ENCODE measurements at regions not wholly inside any gene's neighbourhood (a gene's known extent, or its start where the extent isn't known, plus 50 kb on each side); places are given as distances from the start of the nearest gene placed in this dataset.

DNA sequence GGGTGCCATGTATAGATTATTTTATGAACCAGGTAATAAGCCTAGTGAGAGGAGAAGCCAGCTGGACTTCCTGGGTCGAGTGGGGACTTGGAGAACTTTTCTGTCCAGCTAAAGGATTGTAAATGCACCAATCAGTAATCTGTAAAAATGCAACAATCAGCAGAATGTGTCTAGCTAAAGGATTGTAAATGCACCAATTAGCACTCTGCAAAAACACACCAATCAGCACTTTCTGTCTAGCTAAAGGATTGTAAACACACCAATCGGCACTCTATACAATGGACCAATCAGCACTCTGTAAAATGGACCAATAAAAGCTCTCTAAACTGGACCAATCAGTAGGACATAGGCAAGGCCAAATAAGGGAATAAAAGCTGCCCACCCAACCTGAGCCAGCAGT lies 392.9 kb downstream of the KDM5D start:
- H3K4me1 ChIP-seq (ENCODE audit: control insufficient read depth in 2 of 2, insufficient read depth in 2 of 2, low read length in 2 of 2) = no peaks in the 10 kb centered on the region
- no peak overlapping the region for H3K27ac ChIP-seq (ENCODE audit: low read length in 2 of 2)
- no peaks in the 10 kb centered on the region for H3K4me1 Mint-ChIP-seq
- WGBS (ENCODE audit: insufficient coverage) = no CpG with 5 or more reads among the region's 2 CpGs
- H3K27ac Mint-ChIP-seq = no peak overlapping the region
- H3K27me3 Mint-ChIP-seq = no peaks in the 10 kb centered on the region
- DNase-seq (no peak), ATAC-seq (ENCODE audit: low read depth) (no peak)
- H3K36me3 ChIP-seq (replicated peaks in 1 of 2; ENCODE audit: control extremely low read depth in 1 of 2, control insufficient read depth in 1 of 2, extremely low read depth in 1 of 2, insufficient read depth in 2 of 2, low read length in 1 of 2) = no peaks in the 10 kb centered on the region
- CTCF ChIA-PET = no interaction called here
- peaks cover 0 to 3% (median 0%) of the 10 kb centered on the region in 3 donors for H3K9me3 ChIP-seq (ENCODE audit: control extremely low read depth in 1 of 3, control insufficient read depth in 2 of 3, insufficient read depth in 1 of 3, low read length in 2 of 3)
- no peak overlapping the region for H3K4me3 ChIP-seq (ENCODE audit: control extremely low read depth in 1 of 5, extremely low read depth in 1 of 5, insufficient read depth in 1 of 5, low read depth in 2 of 5, low read length in 4 of 5)
- POLR2A ChIA-PET = no interaction called here
- no peaks in the 10 kb centered on the region for H3K9me3 Mint-ChIP-seq (ENCODE audit: insufficient read depth)
- no peak overlapping the region for H3K9ac ChIP-seq (ENCODE audit: low read length)
- H3K79me2 ChIP-seq (ENCODE audit: control insufficient read depth, insufficient read depth, low read length) = no peaks in the 10 kb centered on the region
- no peaks in the 10 kb centered on the region for H3K27me3 ChIP-seq (replicated peaks in 1 of 4; ENCODE audit: control extremely low read depth in 1 of 4, control insufficient read depth in 3 of 4, insufficient read depth in 4 of 4, low read length in 3 of 4)
- H4K20me1 ChIP-seq (ENCODE audit: control insufficient read depth, insufficient read depth, low read length, poor library complexity, severe bottlenecking) = no peaks in the 10 kb centered on the region
- H2AFZ ChIP-seq (ENCODE audit: insufficient read depth, low read depth, low read length, poor library complexity, severe bottlenecking) = no peak overlapping the region
- no peak overlapping the region for H3K4me2 ChIP-seq (replicated peaks; ENCODE audit: low read depth, low read length, poor library complexity, severe bottlenecking)
- TF ChIP-seq, protein P1, sequence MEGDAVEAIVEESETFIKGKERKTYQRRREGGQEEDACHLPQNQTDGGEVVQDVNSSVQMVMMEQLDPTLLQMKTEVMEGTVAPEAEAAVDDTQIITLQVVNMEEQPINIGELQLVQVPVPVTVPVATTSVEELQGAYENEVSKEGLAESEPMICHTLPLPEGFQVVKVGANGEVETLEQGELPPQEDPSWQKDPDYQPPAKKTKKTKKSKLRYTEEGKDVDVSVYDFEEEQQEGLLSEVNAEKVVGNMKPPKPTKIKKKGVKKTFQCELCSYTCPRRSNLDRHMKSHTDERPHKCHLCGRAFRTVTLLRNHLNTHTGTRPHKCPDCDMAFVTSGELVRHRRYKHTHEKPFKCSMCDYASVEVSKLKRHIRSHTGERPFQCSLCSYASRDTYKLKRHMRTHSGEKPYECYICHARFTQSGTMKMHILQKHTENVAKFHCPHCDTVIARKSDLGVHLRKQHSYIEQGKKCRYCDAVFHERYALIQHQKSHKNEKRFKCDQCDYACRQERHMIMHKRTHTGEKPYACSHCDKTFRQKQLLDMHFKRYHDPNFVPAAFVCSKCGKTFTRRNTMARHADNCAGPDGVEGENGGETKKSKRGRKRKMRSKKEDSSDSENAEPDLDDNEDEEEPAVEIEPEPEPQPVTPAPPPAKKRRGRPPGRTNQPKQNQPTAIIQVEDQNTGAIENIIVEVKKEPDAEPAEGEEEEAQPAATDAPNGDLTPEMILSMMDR (IDR thresholded peaks at IDR 0.05) = no peak
- TF ChIP-seq EZH2 (IDR thresholded peaks at IDR 0.05; ENCODE audit: borderline replicate concordance, insufficient read depth, low read depth, low read length, poor library complexity, severe bottlenecking) = no peak
- intact Hi-C loops (cut with micrococcal nuclease) = no loop called here
- no peak overlapping the region for H3K4me3 Mint-ChIP-seq

DNA sequence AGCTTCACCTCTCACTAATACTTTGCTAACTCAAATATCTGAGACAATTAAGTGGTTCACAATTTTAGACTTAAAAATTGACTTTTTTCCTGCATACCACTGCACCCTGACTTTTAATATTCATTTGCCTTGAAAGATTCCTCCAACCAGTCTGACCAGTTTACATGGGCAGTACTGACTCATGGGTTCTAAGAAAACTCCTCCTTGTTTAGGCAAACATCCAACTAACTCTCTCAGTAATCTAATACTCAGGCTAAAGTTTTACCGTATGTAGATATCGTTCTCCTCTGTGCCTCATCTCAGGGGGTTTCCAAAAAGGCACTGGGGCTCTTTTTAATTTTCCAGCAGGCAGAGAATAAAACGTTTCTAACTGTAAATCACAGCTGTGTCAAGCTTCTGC lies 422.8 kb downstream of the KDM5D start:
- H3K79me2 ChIP-seq (ENCODE audit: control insufficient read depth, insufficient read depth, low read length) = no peaks in the 10 kb centered on the region
- no CpG with 5 or more reads among the region's 3 CpGs for WGBS (ENCODE audit: insufficient coverage)
- H3K36me3 ChIP-seq (replicated peaks in 1 of 2; ENCODE audit: control extremely low read depth in 1 of 2, control insufficient read depth in 1 of 2, extremely low read depth in 1 of 2, insufficient read depth in 2 of 2, low read length in 1 of 2) = no peaks in the 10 kb centered on the region
- no peak for TF ChIP-seq EZH2 (IDR thresholded peaks at IDR 0.05; ENCODE audit: borderline replicate concordance, insufficient read depth, low read depth, low read length, poor library complexity, severe bottlenecking)
- TF ChIP-seq, protein P1 (IDR thresholded peaks at IDR 0.05) = no peak
- Mint-ChIP-seq H3K4me1 (no peaks in the 10 kb centered on the region), H3K27ac (no peak overlapping the region), H3K27me3 (no peaks in the 10 kb centered on the region), H3K9me3 (ENCODE audit: insufficient read depth) (no peaks in the 10 kb centered on the region), H3K4me3 (no peak overlapping the region)
- no peaks in the 10 kb centered on the region for H3K9me3 ChIP-seq (ENCODE audit: control extremely low read depth in 1 of 3, control insufficient read depth in 2 of 3, insufficient read depth in 1 of 3, low read length in 2 of 3)
- H2AFZ ChIP-seq (ENCODE audit: insufficient read depth, low read depth, low read length, poor library complexity, severe bottlenecking) = no peak overlapping the region
- no peaks in the 10 kb centered on the region for H3K27me3 ChIP-seq (replicated peaks in 1 of 4; ENCODE audit: control extremely low read depth in 1 of 4, control insufficient read depth in 3 of 4, insufficient read depth in 4 of 4, low read length in 3 of 4)
- no peak for ATAC-seq (ENCODE audit: low read depth)
- ChIA-PET CTCF (no interaction called here), POLR2A (no interaction called here)
- intact Hi-C loops (cut with micrococcal nuclease) = no loop called here
- no peaks in the 10 kb centered on the region for H3K4me1 ChIP-seq (ENCODE audit: control insufficient read depth in 2 of 2, insufficient read depth in 2 of 2, low read length in 2 of 2)
- no peak overlapping the region for H3K4me2 ChIP-seq (replicated peaks; ENCODE audit: low read depth, low read length, poor library complexity, severe bottlenecking)
- H3K4me3 ChIP-seq (ENCODE audit: control extremely low read depth in 1 of 5, extremely low read depth in 1 of 5, insufficient read depth in 1 of 5, low read depth in 2 of 5, low read length in 4 of 5) = no peak overlapping the region
- H3K9ac ChIP-seq (ENCODE audit: low read length) = no peak overlapping the region
- H4K20me1 ChIP-seq (ENCODE audit: control insufficient read depth, insufficient read depth, low read length, poor library complexity, severe bottlenecking) = no peaks in the 10 kb centered on the region
- no peak overlapping the region for H3K27ac ChIP-seq (ENCODE audit: low read length in 2 of 2)
- DNase-seq = no peak
